GM19351 (cell line): ENCODE measurements at regions not wholly inside any gene's neighbourhood (a gene's known extent, or its start where the extent isn't known, plus 50 kb on each side); places are given as distances from the start of the nearest gene placed in this dataset.
"Not testable (repeated sequence)": the region's sequence is repeated elsewhere in the genome, so short reads cannot be mapped to it uniquely, and the experiment has no call there.

ENCODE experiments used
- ATAC-seq: cut with Tn5 transposase; IDR thresholded peaks from one replicate; pipeline ENCODE4 v1.9.1; 2021; ENCODE audit warnings: mild to moderate bottlenecking, moderate library complexity; ENCODE audit not compliant: unreplicated experiment

- no peak for ATAC-seq
These were observed 157.8 kb upstream of the SALL4 start for GRCh38 chr20:51960047-51960675.

GRCh38 chr20:51959066-51959542, 156.8 kb upstream of the SALL4 start:
- no peak for ATAC-seq

- ATAC-seq, result no peak
These were observed 156.1 kb upstream of the SALL4 start for GRCh38 chr20:51958099-51959065.

- ATAC-seq, result no peak
These were observed 153.4 kb upstream of the SALL4 start for GRCh38 chr20:51955756-51956155.

- peak; percentile 58 for ATAC-seq
These were observed 151.5 kb upstream of the SALL4 start for GRCh38 chr20:51953731-51954340.

GRCh38 chr20:51950926-51951325, 148.6 kb upstream of the SALL4 start:
- no peak for ATAC-seq

- no peak for ATAC-seq
These were observed 144.3 kb upstream of the SALL4 start for GRCh38 chr20:51946586-51946985.

GRCh38 chr20:51945881-51946280, 143.6 kb upstream of the SALL4 start:
- no peak for ATAC-seq

GRCh38 chr20:51945177-51945576, 142.9 kb upstream of the SALL4 start:
- ATAC-seq, result no peak

GRCh38 chr20:51943761-51944160, 141.4 kb upstream of the SALL4 start:
- no peak for ATAC-seq

- ATAC-seq, result not testable (repeated sequence)
These were observed 141.0 kb upstream of the SALL4 start for GRCh38 chr20:51943326-51943725.

- no peak for ATAC-seq
These were observed 139.2 kb upstream of the SALL4 start for GRCh38 chr20:51941503-51941902.

- no peak for ATAC-seq
These were observed 136.9 kb upstream of the SALL4 start for GRCh38 chr20:51939259-51939585.

GRCh38 chr20:51938559-51939258, 136.4 kb upstream of the SALL4 start:
- ATAC-seq, result no peak

- ATAC-seq, result no peak
These were observed 135.5 kb upstream of the SALL4 start for GRCh38 chr20:51937779-51938178.

GRCh38 chr20:51936377-51936776, 134.1 kb upstream of the SALL4 start:
- ATAC-seq, result no peak

GRCh38 chr20:51935003-51935358, 132.7 kb upstream of the SALL4 start:
- ATAC-seq, result no peak

GRCh38 chr20:51934301-51935002, 132.1 kb upstream of the SALL4 start:
- no peak for ATAC-seq

- no peak for ATAC-seq
These were observed 129.1 kb upstream of the SALL4 start for GRCh38 chr20:51931371-51931781.

- no peak for ATAC-seq
These were observed 128.5 kb upstream of the SALL4 start for GRCh38 chr20:51930775-51931174.

- no peak for ATAC-seq
These were observed 126.6 kb upstream of the SALL4 start for GRCh38 chr20:51928931-51929330.
